Muscle layer of colon (tissue), 2 donors: ENCODE measurements at regions not wholly inside any gene's neighbourhood (a gene's known extent, or its start where the extent isn't known, plus 50 kb on each side); places are given as distances from the start of the nearest gene placed in this dataset.

ENCODE experiments used
- H3K27ac ChIP-seq: one replicate; pipeline ENCODE4 v1.7.0; 2013; ENCODE audit warnings: low read depth, mild to moderate bottlenecking, low read length, moderate library complexity
- H3K27me3 ChIP-seq, 2 donors: one replicate each; pipeline ENCODE4 v1.7.0; 2013; ENCODE audit warnings: low read length in 2 of 2, mild to moderate bottlenecking in 2 of 2; ENCODE audit not compliant: insufficient read depth in 2 of 2, control insufficient read depth in 1 of 2
- H3K36me3 ChIP-seq: one replicate; pipeline ENCODE4 v1.7.0; 2013; ENCODE audit warnings: mild to moderate bottlenecking, low read length; ENCODE audit not compliant: insufficient read depth
- H3K4me1 ChIP-seq: one replicate; pipeline ENCODE4 v1.7.0; 2013; ENCODE audit warnings: mild to moderate bottlenecking, low read length; ENCODE audit not compliant: insufficient read depth
- H3K4me3 ChIP-seq, 2 donors: one replicate each; pipeline ENCODE4 v1.7.0; 2013; ENCODE audit warnings: low read length in 2 of 2, low read depth in 1 of 2, mild to moderate bottlenecking in 1 of 2, moderate library complexity in 1 of 2
- H3K9ac ChIP-seq: one replicate; pipeline ENCODE4 v1.7.0; 2013; ENCODE audit warnings: low read length
- H3K9me3 ChIP-seq: one replicate; pipeline ENCODE4 v1.7.0; 2013; ENCODE audit warnings: mild to moderate bottlenecking, low read length
- donor health status: abdominal sarcoma.
- donor health status: Adenocarcinoma of cecum.

GRCh38 chr2:235396071-235396846, 97.6 kb upstream of the AGAP1 start:
- no peaks in the 10 kb centered on the region for H3K4me1 ChIP-seq
- H3K36me3 ChIP-seq, result no peaks in the 10 kb centered on the region
- H3K9ac ChIP-seq, result no peak overlapping the region
- H3K27me3 ChIP-seq, result no peaks in the 10 kb centered on the region
- no peaks in the 10 kb centered on the region for H3K9me3 ChIP-seq
- H3K27ac ChIP-seq, result no peak overlapping the region
- H3K4me3 ChIP-seq, result no peak overlapping the region

DNA sequence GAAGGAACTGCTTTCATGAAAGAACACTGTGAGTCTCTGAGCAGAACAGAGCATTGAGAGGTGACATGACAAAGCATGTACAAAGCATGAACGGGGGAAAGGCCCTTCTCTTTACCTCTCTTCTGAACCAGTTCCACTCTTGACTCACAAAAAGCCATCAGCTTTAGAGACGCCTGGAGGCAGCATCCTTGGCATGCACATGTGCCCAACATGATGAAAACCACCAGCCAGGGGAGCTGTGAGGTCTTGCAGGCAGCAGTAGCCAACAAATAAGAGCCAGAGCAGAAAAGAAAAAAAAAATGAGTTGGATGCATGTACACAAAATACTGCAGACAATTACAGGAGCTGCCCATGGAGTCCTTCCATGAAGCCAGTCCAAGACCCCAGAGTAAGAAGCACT, 95.5 kb upstream of the AGAP1 start:
- no peaks in the 10 kb centered on the region for H3K27me3 ChIP-seq
- no peaks in the 10 kb centered on the region for H3K4me1 ChIP-seq
- no peak overlapping the region for H3K9ac ChIP-seq
- H3K4me3 ChIP-seq, result no peak overlapping the region
- no peaks in the 10 kb centered on the region for H3K36me3 ChIP-seq
- no peaks in the 10 kb centered on the region for H3K9me3 ChIP-seq
- no peak overlapping the region for H3K27ac ChIP-seq

GRCh38 chr2:235399895-235400294, 93.9 kb upstream of the AGAP1 start:
- Histone ChIP-seq H3K4me1 (no peaks in the 10 kb centered on the region), H3K27me3 (no peaks in the 10 kb centered on the region), H3K27ac (no peak overlapping the region), H3K9ac (no peak overlapping the region), H3K9me3 (no peaks in the 10 kb centered on the region), H3K36me3 (no peaks in the 10 kb centered on the region), H3K4me3 (no peak overlapping the region)

GRCh38 chr2:235402422-235402821, 91.4 kb upstream of the AGAP1 start:
- Histone ChIP-seq H3K4me1 (no peaks in the 10 kb centered on the region), H3K27ac (no peak overlapping the region), H3K9me3 (no peaks in the 10 kb centered on the region), H3K9ac (no peak overlapping the region), H3K36me3 (no peaks in the 10 kb centered on the region), H3K27me3 (no peaks in the 10 kb centered on the region), H3K4me3 (no peak overlapping the region)

DNA sequence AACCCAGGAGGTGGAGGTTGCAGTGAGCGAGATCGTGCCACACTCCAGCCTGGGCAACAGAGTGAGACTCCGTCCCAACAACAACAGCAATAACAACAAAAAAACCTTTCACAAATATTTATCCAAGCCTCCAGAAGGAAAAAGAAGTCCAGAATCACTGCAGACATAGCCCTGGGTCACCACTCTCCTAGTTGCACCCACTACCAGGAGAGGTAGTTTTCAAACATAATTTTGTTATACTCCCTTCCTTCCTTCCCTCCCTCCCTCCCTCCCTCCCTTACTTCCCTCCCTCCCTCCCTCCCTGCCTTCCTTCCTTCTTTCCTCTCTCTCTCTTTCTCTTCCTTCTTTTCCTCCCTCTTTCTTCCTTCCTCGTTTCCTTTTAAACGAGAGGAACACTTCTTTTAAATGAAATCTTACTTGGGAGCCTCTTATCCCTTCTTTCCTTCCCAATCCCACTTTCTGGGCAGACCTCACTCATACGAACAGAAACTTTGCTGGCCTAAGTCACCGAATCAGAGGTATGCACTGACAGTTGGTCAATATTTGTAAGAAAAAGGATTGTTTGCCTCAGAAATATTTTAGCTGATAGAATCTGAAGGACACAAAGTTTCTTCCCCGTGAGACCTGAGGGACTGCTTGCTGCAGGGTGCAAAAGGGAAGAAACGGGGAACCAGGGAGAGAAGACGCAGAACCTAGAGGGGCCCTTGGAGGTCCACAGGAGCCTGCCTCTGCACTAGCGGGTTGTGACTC, 88.1 kb upstream of the AGAP1 start:
- H3K9ac ChIP-seq, result no peak overlapping the region
- H3K27me3 ChIP-seq, result no peaks in the 10 kb centered on the region
- H3K4me3 ChIP-seq, result no peak overlapping the region
- H3K36me3 ChIP-seq, result no peaks in the 10 kb centered on the region
- H3K27ac ChIP-seq, result no peak overlapping the region
- no peaks in the 10 kb centered on the region for H3K4me1 ChIP-seq
- H3K9me3 ChIP-seq, result no peaks in the 10 kb centered on the region

DNA sequence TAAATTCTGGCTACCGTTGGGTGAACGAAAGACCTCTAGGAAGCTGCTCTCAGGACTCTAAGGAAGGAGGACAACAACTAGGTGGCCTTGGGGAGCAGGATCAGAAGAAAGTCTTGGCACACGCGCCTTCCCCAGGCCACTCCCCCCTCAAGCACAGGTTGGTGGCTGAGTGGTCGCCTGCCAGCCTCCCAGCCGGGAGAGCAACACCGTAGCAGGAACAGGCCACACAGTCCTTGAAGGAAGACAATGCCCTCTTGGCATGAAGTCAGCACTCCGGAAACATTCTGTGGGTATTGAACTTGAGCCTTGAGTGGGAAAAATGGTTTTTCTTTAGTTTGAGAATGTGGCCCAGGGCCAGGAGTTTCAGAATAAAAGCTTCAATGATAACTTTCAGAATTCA, 87.4 kb upstream of the AGAP1 start:
- Histone ChIP-seq H3K27ac (no peak overlapping the region), H3K27me3 (no peaks in the 10 kb centered on the region), H3K4me3 (no peak overlapping the region), H3K36me3 (no peaks in the 10 kb centered on the region), H3K9ac (no peak overlapping the region), H3K4me1 (no peaks in the 10 kb centered on the region), H3K9me3 (no peaks in the 10 kb centered on the region)

DNA sequence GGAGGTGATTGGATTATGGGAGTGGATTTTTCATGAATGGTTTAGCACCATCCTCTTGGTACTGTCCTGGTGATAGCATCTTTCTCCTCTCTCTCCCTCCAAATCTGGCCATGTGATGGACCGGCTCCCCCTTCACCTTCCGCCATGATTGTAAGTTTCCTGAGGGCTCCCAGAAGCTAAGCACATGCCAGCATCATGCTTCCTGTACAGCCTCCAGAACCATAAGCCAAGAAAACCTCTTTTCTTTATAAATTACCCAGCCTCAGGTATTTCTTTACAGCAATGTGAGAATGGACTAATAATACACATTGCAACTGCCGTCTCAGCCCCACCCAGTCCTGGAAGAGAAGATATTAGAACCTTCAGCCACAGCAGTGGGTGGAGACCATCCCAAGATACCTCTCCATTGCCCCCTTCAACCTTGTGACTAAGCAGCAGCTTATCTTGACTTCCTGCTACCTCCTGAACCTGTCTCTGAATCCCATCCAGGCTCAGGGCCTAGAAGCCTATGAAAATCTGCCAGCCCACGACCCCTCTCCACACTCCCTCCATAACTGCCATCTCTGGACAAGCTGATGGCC, 81.8 kb upstream of the AGAP1 start:
- Histone ChIP-seq H3K36me3 (no peaks in the 10 kb centered on the region), H3K27ac (no peak overlapping the region)

GRCh38 chr2:235413064-235413463, 80.8 kb upstream of the AGAP1 start:
- Histone ChIP-seq H3K4me1 (no peaks in the 10 kb centered on the region), H3K4me3 (no peak overlapping the region), H3K9me3 (no peaks in the 10 kb centered on the region), H3K27me3 (no peaks in the 10 kb centered on the region), H3K9ac (no peak overlapping the region), H3K36me3 (no peaks in the 10 kb centered on the region), H3K27ac (no peak overlapping the region)

More for the DNA sequence above, 81.8 kb upstream of the AGAP1 start:
- Histone ChIP-seq H3K9ac (no peak overlapping the region), H3K9me3 (no peaks in the 10 kb centered on the region), H3K4me1 (no peaks in the 10 kb centered on the region), H3K4me3 (no peak overlapping the region), H3K27me3 (no peaks in the 10 kb centered on the region)

GRCh38 chr2:235414422-235414821, 79.4 kb upstream of the AGAP1 start:
- no peaks in the 10 kb centered on the region for H3K27me3 ChIP-seq
- no peaks in the 10 kb centered on the region for H3K9me3 ChIP-seq
- no peak overlapping the region for H3K9ac ChIP-seq
- H3K4me1 ChIP-seq, result no peaks in the 10 kb centered on the region
- H3K36me3 ChIP-seq, result no peaks in the 10 kb centered on the region
- H3K4me3 ChIP-seq, result no peak overlapping the region
- H3K27ac ChIP-seq, result no peak overlapping the region

- no peak overlapping the region for H3K27ac ChIP-seq
Observed at GRCh38 chr2:235416858-235417499, 76.9 kb upstream of the AGAP1 start.

GRCh38 chr2:235418918-235419317, 74.9 kb upstream of the AGAP1 start:
- Histone ChIP-seq H3K9ac (no peak overlapping the region), H3K27ac (no peak overlapping the region), H3K9me3 (no peaks in the 10 kb centered on the region), H3K27me3 (no peaks in the 10 kb centered on the region), H3K36me3 (no peaks in the 10 kb centered on the region), H3K4me3 (no peak overlapping the region), H3K4me1 (no peaks in the 10 kb centered on the region)

More at GRCh38 chr2:235416858-235417499, 76.9 kb upstream of the AGAP1 start:
- Histone ChIP-seq H3K4me1 (no peaks in the 10 kb centered on the region), H3K9me3 (no peaks in the 10 kb centered on the region), H3K4me3 (no peak overlapping the region), H3K27me3 (no peaks in the 10 kb centered on the region), H3K9ac (no peak overlapping the region), H3K36me3 (no peaks in the 10 kb centered on the region)
